ENCODE measurements at regions not wholly inside any gene's neighbourhood (a gene's known extent, or its start where the extent isn't known, plus 50 kb on each side); places are given as distances from the start of the nearest gene placed in this dataset.

- no peak overlapping the region for H3K9ac ChIP-seq (ENCODE audit: insufficient read depth in 1 of 2, low read depth in 2 of 2, low read length in 2 of 2)
- 0% methylated on average over 3 of the region's 3 CpGs for WGBS (ENCODE audit: insufficient coverage, low coverage, missing lambda C conversion rate)
- no peak overlapping the region for H3K4me3 ChIP-seq
- intact Hi-C loops (cut with micrococcal nuclease): no loop called here
- no peaks in the 10 kb centered on the region; a peak in 1 of 5 replicates for H3K4me1 ChIP-seq (replicated peaks in 1 of 2; ENCODE audit: control insufficient read depth in 2 of 2, insufficient read depth in 2 of 2, low read length in 2 of 2)
- TF ChIP-seq USF1 (CRISPR knock-in tag; IDR thresholded peaks at IDR 0.05): no peak
- POLR2A ChIA-PET: no interaction called here
- H3K79me2 ChIP-seq (ENCODE audit: control insufficient read depth, insufficient read depth, low read length): no peaks in the 10 kb centered on the region
- H3K27ac ChIP-seq (ENCODE audit: extremely low read depth, low read depth, low read length): no peak overlapping the region
- FAIRE-seq (no peak), DNase-seq (ENCODE audit: extremely low read depth in 1 of 4, low spot score in 3 of 4) (no peak), ATAC-seq (no peak)
- no peaks in the 10 kb centered on the region for H3K9me3 ChIP-seq (replicated peaks; ENCODE audit: control insufficient read depth, insufficient read depth, low read depth, low read length)
- H4K20me1 ChIP-seq (replicated peaks; ENCODE audit: control insufficient read depth, insufficient read depth, low read length): no peaks in the 10 kb centered on the region
- H3K9me1 ChIP-seq (ENCODE audit: control insufficient read depth, insufficient read depth, low read length): no peaks in the 10 kb centered on the region
- H3K4me2 ChIP-seq (ENCODE audit: insufficient read depth, low read length): no peak overlapping the region
- BruUV-seq (replicated peaks): no TSS peak
- H2AFZ ChIP-seq (ENCODE audit: low read depth, low read length): no peak overlapping the region
- no peaks in the 10 kb centered on the region for H3K27me3 ChIP-seq (ENCODE audit: control insufficient read depth in 2 of 2, insufficient read depth in 2 of 2, low read length in 2 of 2)
- CTCF ChIA-PET (ENCODE audit: low intra/inter-chr PET ratio): no interaction called here
- in situ Hi-C loops (cut with MboI): no loop called here
- no peaks in the 10 kb centered on the region for H3K36me3 ChIP-seq (ENCODE audit: control insufficient read depth, insufficient read depth, low read length)
Measured at GRCh38 chr2:8087480-8087840, 594.4 kb upstream of the ID2 start.

- Histone ChIP-seq H3K27me3 (ENCODE audit: control insufficient read depth in 2 of 2, insufficient read depth in 2 of 2, low read length in 2 of 2) (no peaks in the 10 kb centered on the region), H3K9ac (ENCODE audit: insufficient read depth in 1 of 2, low read depth in 2 of 2, low read length in 2 of 2) (no peak overlapping the region), H3K27ac (ENCODE audit: extremely low read depth, low read depth, low read length) (no peak overlapping the region), H3K4me2 (ENCODE audit: insufficient read depth, low read length) (no peak overlapping the region), H4K20me1 (replicated peaks; ENCODE audit: control insufficient read depth, insufficient read depth, low read length) (no peaks in the 10 kb centered on the region), H3K79me2 (ENCODE audit: control insufficient read depth, insufficient read depth, low read length) (no peaks in the 10 kb centered on the region), H3K4me3 (no peak overlapping the region), H3K4me1 (replicated peaks in 1 of 2; ENCODE audit: control insufficient read depth in 2 of 2, insufficient read depth in 2 of 2, low read length in 2 of 2) (no peaks in the 10 kb centered on the region; a peak in 1 of 5 replicates), H3K9me3 (replicated peaks; ENCODE audit: control insufficient read depth, insufficient read depth, low read depth, low read length) (no peaks in the 10 kb centered on the region), H3K9me1 (ENCODE audit: control insufficient read depth, insufficient read depth, low read length) (no peaks in the 10 kb centered on the region), H3K36me3 (ENCODE audit: control insufficient read depth, insufficient read depth, low read length) (no peaks in the 10 kb centered on the region), H2AFZ (ENCODE audit: low read depth, low read length) (no peak overlapping the region)
- no TSS peak for BruUV-seq (replicated peaks)
- TF ChIP-seq CCAR2 (IDR thresholded peaks at IDR 0.05; ENCODE audit: low read depth, low read length) (no peak), SMAD3 (CRISPR knock-in tag; conservative IDR thresholded peaks at IDR 0.05) (no peak), DPF2 (IDR thresholded peaks at IDR 0.05) (no peak), PPARD (CRISPR knock-in tag; IDR thresholded peaks at IDR 0.05) (no peak), GABPB1 (CRISPR knock-in tag; IDR thresholded peaks at IDR 0.05) (no peak)
- CTCF ChIA-PET (ENCODE audit: low intra/inter-chr PET ratio): no interaction called here
- 0% methylated on average over 1 of the region's 1 CpG for WGBS (ENCODE audit: insufficient coverage, low coverage, missing lambda C conversion rate)
- POLR2A ChIA-PET: no interaction called here
- no peak for FAIRE-seq
- no peak for ATAC-seq
- intact Hi-C loops (cut with micrococcal nuclease) (no loop called here), in situ Hi-C loops (cut with MboI) (no loop called here)
- DNase-seq (ENCODE audit: extremely low read depth in 1 of 4, low spot score in 3 of 4): no peak
Measured at GRCh38 chr2:8088810-8089209, 593.0 kb upstream of the ID2 start.

Data from K562 (cell line).